Ascending aorta (tissue), 2 donors: ENCODE measurements at regions not wholly inside any gene's neighbourhood (a gene's known extent, or its start where the extent isn't known, plus 50 kb on each side); places are given as distances from the start of the nearest gene placed in this dataset.

Source experiments
- DNase-seq, 2 donors: peaks; one replicate each; pipeline ENCODE4 v3.0.0-alpha.2; 2019; ENCODE audit warnings: low spot score in 2 of 2
- H3K27ac ChIP-seq, 2 donors: fragments of 200-600 bp; sonication (generic); one replicate each; pipeline ENCODE4 v1.5.1; 2016 to 2017; ENCODE audit warnings: mild to moderate bottlenecking in 1 of 2
- H3K27me3 ChIP-seq: fragments of 200-600 bp; sonication (generic); one replicate; pipeline ENCODE4 v1.5.1; 2017
- H3K36me3 ChIP-seq, 2 donors: fragments of 200-600 bp; sonication (generic); one replicate each; pipeline ENCODE4 v1.5.1; 2016
- H3K4me1 ChIP-seq, 2 donors: fragments of 200-600 bp; sonication (generic); one replicate each; pipeline ENCODE4 v1.5.1; 2016 to 2017; ENCODE audit warnings: mild to moderate bottlenecking in 1 of 2
- H3K4me3 ChIP-seq, 2 donors: fragments of 200-600 bp; sonication (generic); one replicate each; pipeline ENCODE4 v1.5.1; 2016 to 2017; ENCODE audit warnings: mild to moderate bottlenecking in 1 of 2
- H3K9me3 ChIP-seq, 2 donors: fragments of 200-600 bp; sonication (generic); one replicate each; pipeline ENCODE4 v1.5.1; 2016
- CTCF ChIP-seq, 3 experiments: fragments of 200-600 bp in 2 of 3; fragments of 450-650 bp in 1 of 3; sonication (generic) in 2 of 3; IDR thresholded peaks; one replicate each; pipeline ENCODE4 v1.5.1; 2016 to 2019; ENCODE audit warnings: antibody characterized with exemption in 3 of 3, mild to moderate bottlenecking in 1 of 3, moderate library complexity in 1 of 3
- intact Hi-C: fragments of 100-400 bp; cut with DNase I; formaldehyde crosslinking; loops from one replicate; pipeline ENCODE4 v1.15.1; 2023

GRCh38 chr18:77512152-77512551 lies 262.5 kb downstream of the GALR1 start:
- no peak for DNase-seq
- intact Hi-C loops = no loop called here
- H3K4me1 ChIP-seq = no peaks in the 10 kb centered on the region
- H3K27me3 ChIP-seq = no peaks in the 10 kb centered on the region
- no peak overlapping the region for H3K4me3 ChIP-seq
- H3K9me3 ChIP-seq = no peaks in the 10 kb centered on the region
- no peaks in the 10 kb centered on the region for H3K36me3 ChIP-seq
- no peak overlapping the region for H3K27ac ChIP-seq
- TF ChIP-seq CTCF (IDR thresholded peaks at IDR 0.05) = no peak

- Histone ChIP-seq H3K9me3 (no peaks in the 10 kb centered on the region), H3K36me3 (no peaks in the 10 kb centered on the region), H3K4me3 (no peak overlapping the region), H3K4me1 (no peaks in the 10 kb centered on the region), H3K27me3 (no peaks in the 10 kb centered on the region), H3K27ac (no peak overlapping the region)
- intact Hi-C loops = no loop called here
- DNase-seq = no peak
- TF ChIP-seq CTCF (IDR thresholded peaks at IDR 0.05) = no peak
These were observed 268.3 kb downstream of the GALR1 start for GRCh38 chr18:77517901-77518300.

- Histone ChIP-seq H3K27ac (no peak overlapping the region), H3K36me3 (no peaks in the 10 kb centered on the region), H3K4me1 (no peaks in the 10 kb centered on the region), H3K9me3 (no peaks in the 10 kb centered on the region), H3K27me3 (no peaks in the 10 kb centered on the region), H3K4me3 (no peak overlapping the region)
- intact Hi-C loops = no loop called here
- no peak for DNase-seq
- no peak for TF ChIP-seq CTCF (IDR thresholded peaks at IDR 0.05)
These were observed 271.1 kb downstream of the GALR1 start for GRCh38 chr18:77520767-77521166.

GRCh38 chr18:77522051-77522675 lies 272.5 kb downstream of the GALR1 start:
- Histone ChIP-seq H3K27me3 (no peaks in the 10 kb centered on the region), H3K9me3 (no peaks in the 10 kb centered on the region), H3K4me3 (no peak overlapping the region), H3K27ac (no peak overlapping the region), H3K4me1 (no peaks in the 10 kb centered on the region), H3K36me3 (no peaks in the 10 kb centered on the region)
- no peak for DNase-seq
- intact Hi-C loops = no loop called here
- no peak for TF ChIP-seq CTCF (IDR thresholded peaks at IDR 0.05)

- no peak overlapping the region for H3K27ac ChIP-seq
- no peaks in the 10 kb centered on the region for H3K27me3 ChIP-seq
- no peak for DNase-seq
- TF ChIP-seq CTCF (IDR thresholded peaks at IDR 0.05) = no peak
- H3K36me3 ChIP-seq = no peaks in the 10 kb centered on the region
- H3K4me1 ChIP-seq = no peaks in the 10 kb centered on the region
- H3K4me3 ChIP-seq = no peak overlapping the region
- no peaks in the 10 kb centered on the region for H3K9me3 ChIP-seq
- intact Hi-C loops = no loop called here
These were observed 275.3 kb downstream of the GALR1 start for GRCh38 chr18:77524909-77525308.

GRCh38 chr18:77526962-77527361 lies 277.3 kb downstream of the GALR1 start:
- no peaks in the 10 kb centered on the region for H3K9me3 ChIP-seq
- no peak for TF ChIP-seq CTCF (IDR thresholded peaks at IDR 0.05)
- H3K27ac ChIP-seq = no peak overlapping the region
- intact Hi-C loops = no loop called here
- H3K36me3 ChIP-seq = no peaks in the 10 kb centered on the region
- H3K27me3 ChIP-seq = no peaks in the 10 kb centered on the region
- H3K4me1 ChIP-seq = no peaks in the 10 kb centered on the region
- no peak overlapping the region for H3K4me3 ChIP-seq
- no peak for DNase-seq
